ENCODE measurements at regions not wholly inside any gene's neighbourhood (a gene's known extent, or its start where the extent isn't known, plus 50 kb on each side); places are given as distances from the start of the nearest gene placed in this dataset.
"Not testable (repeated sequence)": the region's sequence is repeated elsewhere in the genome, so short reads cannot be mapped to it uniquely, and the experiment has no call there.

DNA sequence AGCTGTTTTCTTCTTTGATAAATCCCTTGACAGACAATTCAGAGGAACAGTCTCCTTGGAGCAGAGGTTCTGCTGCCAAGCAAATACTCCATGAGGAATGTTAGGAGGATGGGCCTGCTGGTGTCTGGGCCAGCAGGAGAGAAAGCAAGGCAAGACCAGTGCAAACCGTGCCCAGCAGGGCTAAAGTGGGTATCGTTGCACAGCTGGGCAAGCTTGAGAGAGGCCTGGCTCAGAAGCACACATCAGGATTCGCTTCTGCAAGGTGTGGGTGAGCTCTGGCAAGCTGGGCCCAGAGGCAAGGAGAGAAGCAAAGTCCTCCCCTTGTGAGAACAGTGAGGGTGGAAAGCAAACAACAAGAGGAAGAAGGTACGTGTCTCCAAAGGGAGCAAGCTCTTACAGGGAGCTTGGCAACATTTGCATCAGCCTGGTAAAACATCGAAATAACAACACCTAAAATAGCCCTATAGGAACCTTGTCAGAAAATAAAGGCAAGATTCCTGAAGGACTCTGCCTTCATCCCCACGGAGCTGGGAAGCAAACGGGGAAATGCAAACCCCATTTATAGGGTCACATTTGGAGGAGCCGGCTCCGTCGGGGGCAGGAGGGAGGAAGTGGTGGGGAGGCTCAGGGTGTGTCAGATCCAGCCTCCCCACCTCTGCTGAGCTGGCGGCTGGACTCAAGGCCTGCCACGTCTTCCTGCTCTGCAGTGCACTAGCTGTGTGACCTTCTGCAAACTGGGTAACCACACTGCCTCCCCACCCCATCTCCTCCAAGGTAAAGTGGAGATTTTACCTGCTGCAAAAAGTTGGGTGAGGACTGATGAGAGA, 62.3 kb upstream of the HIVEP3 start:
- peak; percentile 12 for DNase-seq

DNA sequence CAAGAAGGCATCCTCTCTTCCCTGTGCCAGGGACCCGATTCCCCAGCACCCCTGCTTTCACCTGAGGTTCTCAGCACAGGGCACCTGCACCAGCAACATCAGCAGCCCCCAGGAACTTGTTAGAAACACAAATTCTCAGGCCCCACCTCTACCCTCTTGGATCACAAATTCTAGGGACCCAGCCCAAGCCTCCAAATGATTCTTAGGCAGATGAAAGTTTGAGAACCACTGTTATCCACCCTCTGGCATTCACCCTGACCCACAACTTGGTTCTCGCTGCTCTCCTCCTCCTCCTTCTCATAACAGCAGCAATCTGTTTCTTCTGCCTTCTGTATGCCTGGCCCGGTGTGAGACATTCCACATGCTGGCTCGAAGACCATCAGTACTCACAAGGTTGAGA, 60.3 kb upstream of the HIVEP3 start:
- DNase-seq: no peak

DNA sequence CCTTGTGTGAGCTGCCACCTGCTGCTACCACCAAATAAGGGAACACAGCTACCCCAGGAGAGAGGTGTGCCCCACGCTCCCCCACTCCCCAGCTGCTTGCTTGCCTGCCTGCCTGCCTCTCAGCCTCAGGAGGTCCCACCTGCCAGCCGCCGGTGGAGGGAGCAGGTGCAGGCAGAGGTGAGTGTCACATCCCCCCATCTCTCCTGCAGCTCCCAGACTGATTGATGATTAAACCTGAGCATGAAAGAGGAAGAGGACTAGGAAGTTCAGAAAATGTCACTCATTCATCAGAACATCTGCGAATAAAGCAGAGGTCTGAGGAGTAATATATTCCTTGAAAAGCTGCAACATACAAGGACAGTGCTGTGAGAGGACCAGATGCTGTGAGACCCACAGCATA, 58.6 kb upstream of the HIVEP3 start:
- DNase-seq: no peak

DNA sequence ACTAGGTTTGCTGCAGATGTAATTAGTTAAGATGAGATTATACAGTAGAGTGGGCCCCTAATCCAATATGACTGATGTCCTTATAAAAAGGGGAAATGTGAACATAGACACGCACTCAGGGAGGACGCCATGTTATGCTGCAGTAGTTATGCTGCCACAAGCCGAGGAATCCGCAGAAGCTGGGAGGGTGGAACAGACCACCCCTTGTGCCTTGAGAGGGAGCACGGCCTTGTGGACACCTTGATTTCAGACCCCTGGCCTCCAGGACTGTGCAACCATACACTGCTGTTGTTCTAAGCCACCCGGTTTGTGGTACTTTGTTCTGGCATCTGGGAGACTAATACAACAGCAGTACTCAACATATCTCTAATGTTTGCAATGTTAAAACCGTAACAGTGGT, 57.9 kb upstream of the HIVEP3 start:
- DNase-seq: no peak

DNA sequence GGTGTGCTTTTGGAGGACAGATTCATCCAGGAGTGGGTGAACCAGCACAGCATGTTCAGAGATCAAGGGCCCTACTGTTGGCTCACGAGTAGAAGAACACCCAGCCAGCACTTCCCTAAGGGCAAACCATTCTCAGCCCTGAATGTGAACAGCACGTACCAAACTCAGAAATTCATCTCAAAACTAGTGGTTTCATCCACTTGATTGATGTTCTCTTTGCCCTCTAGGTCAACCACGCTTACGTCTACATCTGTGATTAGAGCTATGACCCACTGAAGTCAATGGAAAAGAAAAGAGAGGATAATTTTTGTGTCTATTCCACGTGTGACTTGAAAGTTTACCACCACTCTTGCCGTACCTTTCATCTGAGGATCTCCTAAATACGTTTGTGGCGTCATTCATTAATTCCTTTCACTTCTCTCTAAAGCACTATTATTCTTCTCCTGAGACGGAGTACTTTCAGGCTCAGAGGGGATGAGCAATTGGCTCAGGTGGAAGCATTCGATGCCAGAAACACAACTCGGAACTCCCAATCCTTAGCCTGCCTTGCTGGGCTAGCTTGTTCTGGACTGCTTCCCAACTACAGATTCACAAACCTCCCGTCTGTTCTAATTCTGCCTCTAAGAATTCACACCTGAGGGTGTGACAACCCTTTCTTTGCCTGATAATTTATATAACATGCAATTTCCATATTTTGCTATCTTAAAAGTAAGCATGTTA, 57.3 kb upstream of the HIVEP3 start:
- no peak for DNase-seq

DNA sequence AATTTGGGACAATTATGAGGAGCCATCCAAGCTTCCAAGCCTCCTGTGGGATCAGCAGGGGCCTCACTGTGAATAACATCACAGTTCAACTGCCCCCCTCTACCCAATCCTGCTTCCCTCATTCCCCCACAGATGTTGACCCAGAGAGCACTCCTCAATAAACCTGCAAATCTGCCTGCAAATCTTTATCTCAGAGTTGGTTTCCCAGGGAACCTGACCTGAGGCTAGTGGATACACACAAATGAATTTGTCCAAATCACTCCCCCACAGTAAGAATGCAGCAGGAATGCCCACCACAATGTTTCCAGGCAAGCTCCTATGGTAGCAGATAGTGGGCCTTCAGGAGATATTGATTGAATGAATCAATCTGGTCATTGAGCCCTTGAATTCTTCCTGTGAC, 56.4 kb upstream of the HIVEP3 start:
- peak; percentile 4 for DNase-seq

DNA sequence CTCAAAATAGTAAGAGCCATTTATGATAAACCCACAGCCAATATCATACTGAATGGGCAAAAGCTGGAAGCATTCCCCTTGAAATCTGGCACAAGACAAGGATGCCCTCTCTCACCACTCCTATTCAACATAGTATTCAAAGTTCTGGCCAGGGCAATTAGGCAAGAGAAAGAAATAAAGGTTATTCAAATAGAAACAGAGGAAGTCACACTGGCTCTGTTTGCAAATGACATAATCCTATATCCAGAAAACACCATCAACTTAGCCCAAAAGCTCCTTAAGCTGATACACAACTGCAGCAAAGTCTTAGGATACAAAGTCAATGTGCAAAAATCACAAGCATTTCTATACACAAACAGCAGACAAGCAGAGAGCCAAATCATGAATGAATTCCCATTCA, 49.8 kb upstream of the HIVEP3 start:
- not testable (repeated sequence) for DNase-seq

All from fibroblast of skin of abdomen (primary cell).